ENCODE measurements at regions not wholly inside any gene's neighbourhood (a gene's known extent, or its start where the extent isn't known, plus 50 kb on each side); places are given as distances from the start of the nearest gene placed in this dataset.
"Not testable (repeated sequence)": the region's sequence is repeated elsewhere in the genome, so short reads cannot be mapped to it uniquely, and the experiment has no call there.

GRCh38 chr4:106869551-106869950 lies 166.6 kb downstream of the DKK2 start:
- no peak for DNase-seq

- no peak for DNase-seq
Observed at GRCh38 chr4:106868381-106869035, 167.6 kb downstream of the DKK2 start.

GRCh38 chr4:106864231-106864630 lies 171.9 kb downstream of the DKK2 start:
- no peak for DNase-seq

GRCh38 chr4:106854569-106855351 lies 181.4 kb downstream of the DKK2 start:
- DNase-seq, result no peak

- no peak for DNase-seq
Observed at GRCh38 chr4:106852426-106852825, 183.7 kb downstream of the DKK2 start.

- no peak for DNase-seq
Observed at GRCh38 chr4:106851726-106852125, 184.4 kb downstream of the DKK2 start.

GRCh38 chr4:106850691-106851090 lies 185.4 kb downstream of the DKK2 start:
- no peak for DNase-seq

DNA sequence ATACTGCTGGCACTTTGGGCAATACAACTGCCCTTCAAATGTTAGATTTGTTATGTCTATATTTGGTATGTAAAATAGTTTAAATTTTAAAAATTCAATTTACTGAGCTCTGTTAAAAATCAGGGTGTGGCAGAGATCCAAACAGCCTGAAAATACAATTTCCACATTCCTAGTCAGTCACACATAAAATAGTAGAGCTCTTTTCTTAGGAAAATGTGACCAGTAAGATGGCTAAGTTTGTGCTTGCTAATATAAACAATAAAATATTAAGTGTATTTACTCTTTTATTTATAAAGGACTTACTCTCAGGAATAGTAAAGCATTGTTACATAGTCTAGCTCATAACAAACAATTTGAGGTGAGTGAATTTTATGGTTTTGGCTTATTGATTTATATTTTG lies 200.2 kb downstream of the DKK2 start:
- no peak for DNase-seq

DNA sequence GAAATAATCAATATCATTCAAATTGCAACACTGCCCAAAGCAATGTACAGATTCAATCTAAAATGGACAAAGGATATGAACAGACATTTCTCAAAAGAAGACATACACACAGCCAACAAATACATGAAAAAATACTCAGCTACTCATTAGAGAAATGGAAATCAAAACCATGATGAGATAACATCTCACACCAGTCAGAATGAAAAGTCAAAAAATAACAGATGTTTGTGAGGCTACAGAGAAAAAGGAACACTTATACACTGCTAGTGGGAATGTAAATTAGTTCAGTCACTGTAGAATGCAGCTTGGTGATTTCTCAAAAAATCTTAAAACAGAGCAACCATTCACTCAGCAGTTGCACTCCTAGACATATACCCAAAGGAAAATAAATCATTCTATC lies 205.2 kb downstream of the DKK2 start:
- no peak for DNase-seq

DNA sequence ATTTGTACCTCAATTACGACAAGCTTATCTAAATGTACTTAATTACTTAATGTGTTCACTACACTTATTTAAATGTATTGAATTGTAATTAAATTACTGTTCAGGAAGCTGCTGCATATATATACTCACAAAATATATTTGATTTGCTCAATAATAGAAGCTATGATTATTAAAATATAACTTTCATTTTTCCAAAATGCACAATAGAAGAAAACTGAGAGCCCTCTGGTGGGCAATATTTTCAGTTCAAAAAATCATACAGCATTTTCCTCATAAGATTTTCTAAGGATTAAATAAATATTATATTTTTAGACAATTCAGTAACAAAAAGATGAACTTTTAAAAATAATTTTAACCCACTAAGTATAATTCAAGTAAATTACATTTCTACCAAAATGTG lies 217.3 kb downstream of the DKK2 start:
- DNase-seq, result no peak

- DNase-seq, result no peak
Observed at GRCh38 chr4:106816496-106816895, 219.6 kb downstream of the DKK2 start.

DNA sequence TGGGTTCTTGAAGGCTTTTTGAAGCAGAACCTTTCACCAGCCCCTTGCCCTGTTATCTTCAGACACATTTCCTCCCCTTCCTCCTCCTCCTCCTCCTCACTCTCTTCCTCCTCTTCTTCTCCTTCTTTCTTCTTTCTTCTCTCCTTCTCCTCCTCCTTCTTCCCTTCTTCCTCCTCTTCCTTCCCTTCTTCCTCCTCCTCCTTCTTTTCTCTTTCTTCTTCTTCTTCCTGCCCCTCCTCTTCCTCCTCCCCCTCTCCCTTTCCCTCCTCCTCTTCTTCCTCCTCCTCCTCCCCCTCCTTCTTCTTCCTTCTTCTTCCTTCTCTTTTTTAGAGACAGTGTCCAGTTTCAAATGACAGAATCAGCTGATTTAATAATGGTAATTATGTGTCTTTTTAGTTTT lies 226.0 kb downstream of the DKK2 start:
- no peak for DNase-seq

GRCh38 chr4:106809076-106809475 lies 227.0 kb downstream of the DKK2 start:
- peak; percentile 3 for DNase-seq

- no peak for DNase-seq
Observed at GRCh38 chr4:106806158-106806797, 229.8 kb downstream of the DKK2 start.

GRCh38 chr4:106803083-106803482 lies 233.0 kb downstream of the DKK2 start:
- no peak for DNase-seq

- DNase-seq, result no peak
Observed at GRCh38 chr4:106801386-106801785, 234.7 kb downstream of the DKK2 start.

- DNase-seq, result no peak
Observed at GRCh38 chr4:106796876-106797275, 239.2 kb downstream of the DKK2 start.

DNA sequence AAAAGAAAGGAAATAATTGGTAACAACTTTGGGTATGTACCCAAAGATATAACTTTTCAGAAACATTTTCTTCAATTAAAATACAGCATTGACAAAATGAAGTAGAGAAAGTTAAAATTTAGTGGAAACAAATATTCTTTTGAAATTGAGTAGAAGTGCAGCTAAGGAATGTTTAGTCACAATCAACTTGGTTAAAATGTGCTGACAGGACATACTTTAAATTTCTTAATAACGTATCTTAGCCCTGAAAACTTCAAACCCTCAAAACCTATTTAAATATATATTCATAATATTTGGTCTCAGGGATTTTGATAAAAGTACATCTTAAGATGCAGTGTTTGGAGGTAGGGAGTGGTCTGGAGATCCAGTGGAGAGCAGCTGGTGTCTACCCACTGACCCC lies 240.8 kb downstream of the DKK2 start:
- no peak for DNase-seq

DNA sequence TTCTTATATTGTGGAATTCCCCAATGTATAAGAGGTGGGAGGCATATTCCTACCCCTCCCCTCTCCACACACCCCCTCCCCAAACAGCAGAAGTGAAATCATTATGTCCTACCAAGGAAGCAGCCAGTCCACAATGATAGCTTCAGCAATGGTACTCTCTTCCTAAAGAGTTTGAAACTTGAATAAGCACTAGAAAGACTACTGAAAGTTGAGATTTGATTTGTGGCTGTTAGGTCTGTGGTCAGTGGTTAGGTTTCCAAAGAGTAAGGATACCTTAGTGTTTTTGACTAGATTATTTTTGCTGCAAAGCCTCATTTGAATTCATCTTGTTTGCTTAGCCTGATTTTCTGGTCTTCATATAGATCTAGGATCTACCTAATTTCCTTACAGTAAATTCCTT lies 242.2 kb downstream of the DKK2 start:
- DNase-seq, result no peak

DNA sequence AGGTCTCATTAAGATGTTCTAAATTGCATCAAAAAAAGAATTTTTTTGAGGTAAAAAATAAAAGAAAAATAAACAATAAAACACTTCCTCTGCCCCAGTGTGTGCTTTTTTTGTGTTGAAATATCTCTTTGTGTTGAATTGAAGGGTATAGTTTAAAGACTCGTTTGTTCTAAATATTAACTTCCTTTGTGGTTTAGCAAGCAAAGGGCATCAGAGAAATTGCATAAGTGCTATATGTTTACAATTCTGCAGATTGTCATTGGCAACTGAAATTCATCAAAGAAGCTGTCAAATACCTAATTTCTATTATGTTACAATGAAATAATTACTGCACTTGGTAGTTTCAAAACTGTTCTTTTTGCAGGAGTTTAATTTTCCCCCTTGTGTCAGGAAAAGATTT lies 260.5 kb downstream of the DKK2 start:
- no peak for DNase-seq

- DNase-seq, result not testable (repeated sequence)
Observed at GRCh38 chr4:106774055-106774454, 262.1 kb downstream of the DKK2 start.

- no peak for DNase-seq
Observed at GRCh38 chr4:106773076-106773905, 262.8 kb downstream of the DKK2 start.

DNA sequence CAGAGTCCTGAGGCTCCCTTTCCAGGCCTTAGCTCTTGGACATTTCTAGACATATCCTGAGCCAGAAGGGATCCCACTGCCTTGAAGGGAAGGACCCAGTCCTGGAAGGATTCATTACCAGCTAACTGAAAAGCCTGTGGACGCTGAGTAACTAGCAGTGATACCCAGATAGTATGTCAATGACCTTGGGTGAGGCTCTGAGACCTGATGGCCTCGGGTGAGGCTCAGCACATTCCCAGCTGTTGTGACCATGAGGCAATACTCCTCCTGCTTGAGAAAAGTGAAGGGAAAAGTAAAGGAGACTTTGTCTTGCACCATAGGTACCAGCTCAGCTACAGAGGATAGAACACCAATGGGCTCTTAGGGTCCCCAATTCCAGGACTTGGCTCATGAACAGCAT lies 268.1 kb downstream of the DKK2 start:
- DNase-seq, result no peak

All from NCI-H446 treated with DMSO at 0.1 percent for 48 hours (cell line).